ENCODE measurements at regions not wholly inside any gene's neighbourhood (a gene's known extent, or its start where the extent isn't known, plus 50 kb on each side); places are given as distances from the start of the nearest gene placed in this dataset.

GRCh38 chr3:59593380-59593779, 543.6 kb upstream of the CFAP20DC start:
- DNase-seq (ENCODE audit: low read depth, low spot score) = no peak

- no peak for DNase-seq (ENCODE audit: low read depth, low spot score)
These were observed 531.2 kb upstream of the CFAP20DC start for GRCh38 chr3:59580996-59581395.

- DNase-seq (ENCODE audit: low read depth, low spot score) = no peak
These were observed 530.7 kb upstream of the CFAP20DC start for GRCh38 chr3:59580499-59580898.

GRCh38 chr3:59578129-59578528, 528.3 kb upstream of the CFAP20DC start:
- no peak for DNase-seq (ENCODE audit: low read depth, low spot score)

- no peak for DNase-seq (ENCODE audit: low read depth, low spot score)
These were observed 526.8 kb upstream of the CFAP20DC start for GRCh38 chr3:59576606-59577005.

GRCh38 chr3:59575113-59576001, 525.5 kb upstream of the CFAP20DC start:
- no peak for DNase-seq (ENCODE audit: low read depth, low spot score)

- no peak for DNase-seq (ENCODE audit: low read depth, low spot score)
These were observed 524.1 kb upstream of the CFAP20DC start for GRCh38 chr3:59573911-59574310.

GRCh38 chr3:59572106-59572505, 522.3 kb upstream of the CFAP20DC start:
- no peak for DNase-seq (ENCODE audit: low read depth, low spot score)

- no peak for DNase-seq (ENCODE audit: low read depth, low spot score)
These were observed 521.0 kb upstream of the CFAP20DC start for GRCh38 chr3:59570806-59571205.

GRCh38 chr3:59567661-59568060, 517.8 kb upstream of the CFAP20DC start:
- DNase-seq (ENCODE audit: low read depth, low spot score) = no peak

- DNase-seq (ENCODE audit: low read depth, low spot score) = no peak
These were observed 516.7 kb upstream of the CFAP20DC start for GRCh38 chr3:59566481-59566975.

- DNase-seq (ENCODE audit: low read depth, low spot score) = no peak
These were observed 515.3 kb upstream of the CFAP20DC start for GRCh38 chr3:59565125-59565524.

GRCh38 chr3:59563966-59564365, 514.1 kb upstream of the CFAP20DC start:
- no peak for DNase-seq (ENCODE audit: low read depth, low spot score)

GRCh38 chr3:59563072-59563605, 513.3 kb upstream of the CFAP20DC start:
- DNase-seq (ENCODE audit: low read depth, low spot score) = no peak

GRCh38 chr3:59559721-59560435, 510.1 kb upstream of the CFAP20DC start:
- peak; percentile 48 for DNase-seq (ENCODE audit: low read depth, low spot score)

GRCh38 chr3:59558906-59559720, 509.3 kb upstream of the CFAP20DC start:
- DNase-seq (ENCODE audit: low read depth, low spot score) = no peak

GRCh38 chr3:59555593-59556315, 505.9 kb upstream of the CFAP20DC start:
- no peak for DNase-seq (ENCODE audit: low read depth, low spot score)

GRCh38 chr3:59553076-59553475, 503.3 kb upstream of the CFAP20DC start:
- no peak for DNase-seq (ENCODE audit: low read depth, low spot score)

- DNase-seq (ENCODE audit: low read depth, low spot score) = no peak
These were observed 502.0 kb upstream of the CFAP20DC start for GRCh38 chr3:59551834-59552233.

- no peak for DNase-seq (ENCODE audit: low read depth, low spot score)
These were observed 500.1 kb upstream of the CFAP20DC start for GRCh38 chr3:59549962-59550361.

- DNase-seq (ENCODE audit: low read depth, low spot score) = no peak
These were observed 498.0 kb upstream of the CFAP20DC start for GRCh38 chr3:59547874-59548273.
